K562 (cell line): ENCODE measurements at regions not wholly inside any gene's neighbourhood (a gene's known extent, or its start where the extent isn't known, plus 50 kb on each side); places are given as distances from the start of the nearest gene placed in this dataset.

Experiments used
- ATAC-seq: fragments of 200-7000 bp; cut with Tn5 transposase; 3 replicates; pipeline ENCODE4 v1.9.1; 2020; ENCODE audit warnings: moderate library complexity
- BruUV-seq: library from RNA; stranded (reverse); fragments of 400-500 nt; replicated peaks from 2 replicates; lab custom pipeline; 2021; lab: Mats Ljungman, UMichigan
- CTCF ChIA-PET: fragments of 300-600 bp; formaldehyde crosslinking; extraction: SDS; loops from one replicate; lab custom pipeline; 2021; ENCODE audit warnings: low intra/inter-chr PET ratio; lab: Yijun Ruan, JAX
- POLR2A ChIA-PET: fragments of 300-600, 350-650 bp; sonication (Branson Sonifier 250); formaldehyde crosslinking; extraction: SDS; loops from one replicate; lab custom pipeline; 2021; ENCODE audit warnings: antibody characterized with exemption, inconsistent platforms; lab: Yijun Ruan, JAX
- DNase-seq, 4 experiments: peaks; one replicate each; pipeline versions ENCODE4 v3.0.0 to v3.0.0-alpha.2; 2011 to 2018; ENCODE audit warnings: low spot score in 3 of 4, mixed read lengths in 3 of 4; ENCODE audit errors: extremely low read depth in 1 of 4
- FAIRE-seq: peaks from 2 replicates; lab custom pipeline; 2011; peaks lifted over from hg19 to GRCh38; lab: Jason Lieb, UNC
- H2AFZ ChIP-seq: 2 replicates; pipeline ENCODE4 v1.6.0; 2011; ENCODE audit warnings: low read depth, low read length, control low read depth, inconsistent platforms
- H3K27ac ChIP-seq: fragments of 200-600 bp; 3 replicates; pipeline ENCODE4 v1.8.0; 2011; ENCODE audit warnings: low read depth, mild to moderate bottlenecking, control low read depth, inconsistent platforms, low read length, moderate library complexity, mixed read lengths; ENCODE audit errors: extremely low read depth
- H3K27me3 ChIP-seq, 2 experiments: fragments of 300-600 bp in 1 of 2; 2 replicates in 1 of 2; 3 replicates in 1 of 2; pipeline versions ENCODE4 v1.6.0 to v1.8.0; 2011; ENCODE audit warnings: inconsistent platforms in 2 of 2, low read length in 2 of 2, mild to moderate bottlenecking in 1 of 2, mixed read lengths in 1 of 2, moderate library complexity in 1 of 2; ENCODE audit not compliant: control insufficient read depth in 2 of 2, insufficient read depth in 2 of 2
- H3K36me3 ChIP-seq: fragments of 300-600 bp; 3 replicates; pipeline ENCODE4 v1.8.0; 2011; ENCODE audit warnings: mild to moderate bottlenecking, low read length, inconsistent platforms; ENCODE audit not compliant: control insufficient read depth, insufficient read depth
- H3K4me1 ChIP-seq, 2 experiments: fragments of 200-600 bp in 1 of 2; replicated peaks in 1 of 2; 2 replicates in 1 of 2; 3 replicates in 1 of 2; pipeline versions ENCODE4 v1.5.1 to v1.8.0; 2011; ENCODE audit warnings: inconsistent platforms in 2 of 2, low read length in 2 of 2, mild to moderate bottlenecking in 1 of 2, mixed read lengths in 1 of 2, moderate library complexity in 1 of 2; ENCODE audit not compliant: control insufficient read depth in 2 of 2, insufficient read depth in 2 of 2
- H3K4me2 ChIP-seq: 2 replicates; pipeline ENCODE4 v1.6.1; 2011; ENCODE audit warnings: low read length, control low read depth, inconsistent platforms, mixed read lengths; ENCODE audit not compliant: insufficient read depth
- H3K4me3 ChIP-seq: fragments of 200-600 bp; sonication (generic), shearing (Covaris generic); 2 replicates; pipeline ENCODE4 v1.5.1; 2016; ENCODE audit warnings: control low read depth, inconsistent platforms
- H3K79me2 ChIP-seq: fragments of 200-600 bp; 3 replicates; pipeline ENCODE4 v1.8.0; 2011; ENCODE audit warnings: low read length, inconsistent platforms; ENCODE audit not compliant: control insufficient read depth, insufficient read depth
- H3K9ac ChIP-seq, 2 experiments: 2 replicates each; pipeline versions ENCODE4 v1.6.0 to v1.6.1; 2011; ENCODE audit warnings: low read depth in 2 of 2, low read length in 2 of 2, control low read depth in 1 of 2, inconsistent platforms in 1 of 2, mild to moderate bottlenecking in 1 of 2, mixed read lengths in 1 of 2; ENCODE audit not compliant: insufficient read depth in 1 of 2
- H3K9me1 ChIP-seq: one replicate; pipeline ENCODE4 v1.6.0; 2011; ENCODE audit warnings: inconsistent platforms, mild to moderate bottlenecking, low read length, moderate library complexity; ENCODE audit not compliant: control insufficient read depth, insufficient read depth
- H3K9me3 ChIP-seq: replicated peaks from 2 replicates; pipeline ENCODE4 v1.5.1; 2011; ENCODE audit warnings: low read depth, low read length, inconsistent platforms; ENCODE audit not compliant: control insufficient read depth, insufficient read depth
- H4K20me1 ChIP-seq: replicated peaks from 2 replicates; pipeline ENCODE4 v1.6.1; 2011; ENCODE audit warnings: low read length, inconsistent platforms, mixed read lengths; ENCODE audit not compliant: control insufficient read depth, insufficient read depth
- ELF2 ChIP-seq: fragments of 250-450 bp; sonication (Bioruptor Pico); IDR thresholded peaks from 2 replicates; pipeline ENCODE4 v1.5.0; 2021; ENCODE audit warnings: mild to moderate bottlenecking
- KHSRP ChIP-seq: fragments of 450-650 bp; IDR thresholded peaks from 2 replicates; pipeline ENCODE4 v1.6.1; 2017
- MXI1 ChIP-seq: IDR thresholded peaks from 2 replicates; pipeline ENCODE4 v1.6.1; 2011; ENCODE audit warnings: low read depth, mild to moderate bottlenecking, improper control_type of control experiment, low read length
- PYGO2 ChIP-seq: fragments of 450-650 bp; IDR thresholded peaks from 2 replicates; pipeline ENCODE4 v1.6.1; 2016; ENCODE audit warnings: mild to moderate bottlenecking, missing genetic modification characterization, moderate library complexity, missing compliant biosample characterization
- SAP30 ChIP-seq: fragments of 200-600 bp; sonication (generic); IDR thresholded peaks from 2 replicates; pipeline ENCODE4 v1.6.1; 2012; ENCODE audit warnings: borderline replicate concordance, low read depth, mild to moderate bottlenecking, moderate library complexity, low read length, control low read depth, inconsistent platforms; ENCODE audit not compliant: insufficient read depth, poor library complexity, severe bottlenecking
- SRSF9 ChIP-seq: fragments of 200-400 bp; formaldehyde crosslinking; IDR thresholded peaks from 2 replicates; pipeline ENCODE4 v1.6.1; 2017; ENCODE audit warnings: low read depth, low read length, borderline replicate concordance
- ZNF431 ChIP-seq: sonication (generic); formaldehyde crosslinking; IDR thresholded peaks from 2 replicates; pipeline ENCODE4 v1.8.0; 2022; ENCODE audit warnings: mild to moderate bottlenecking, missing genetic modification reagents
- ZNF444 ChIP-seq: fragments of 250-450 bp; sonication (Bioruptor Pico); IDR thresholded peaks from 2 replicates; pipeline ENCODE4 v1.4.0; 2020; ENCODE audit warnings: mild to moderate bottlenecking, moderate library complexity
- WGBS: fragments of 100-300 bp; shearing (Covaris generic); methylation state at CpG from one replicate; pipeline ENCODE4 v1.1.6; 2016; ENCODE audit warnings: low coverage, mixed read lengths; ENCODE audit not compliant: insufficient coverage; ENCODE audit errors: missing lambda C conversion rate; 5-methylcytosine and 5-hydroxymethylcytosine counted together
- in situ Hi-C: fragments of 300-500 bp; cut with MboI; formaldehyde crosslinking; loops from 4 replicates; pipeline ENCODE4 v1.15.0; 2018; ENCODE audit warnings: inconsistent platforms, mixed read lengths
- intact Hi-C: fragments of 100-400 bp; cut with micrococcal nuclease; formaldehyde crosslinking; loops from 2 replicates; pipeline ENCODE4 v1.14.2; 2022
- TF ChIP-seq, protein P1 (sequence below): fragments of 450-650 bp; formaldehyde crosslinking; IDR thresholded peaks from 2 replicates; pipeline ENCODE4 v1.4.0; 2020; ENCODE audit warnings: mild to moderate bottlenecking
- TF ChIP-seq, protein P2 (sequence below), 3 experiments: fragments of 200-800 bp in 1 of 3; fragments of 250-450 bp in 1 of 3; fragments of 450-650 bp in 1 of 3; sonication (Bioruptor Pico) in 1 of 3; sonication (Bioruptor generic) in 1 of 3; formaldehyde crosslinking in 1 of 3; IDR thresholded peaks; 2 replicates each; pipeline versions ENCODE4 v1.6.1 to v1.8.0; 2016 to 2022; ENCODE audit warnings: mild to moderate bottlenecking in 2 of 3, missing genetic modification characterization in 2 of 3, missing compliant biosample characterization in 1 of 3, moderate library complexity in 1 of 3

GRCh38 chr12:13843841-13844240 lies 137.6 kb downstream of the GRIN2B start (continued):
- TF ChIP-seq ZNF444 (CRISPR knock-in tag): no peak
- TF ChIP-seq, protein P1, sequence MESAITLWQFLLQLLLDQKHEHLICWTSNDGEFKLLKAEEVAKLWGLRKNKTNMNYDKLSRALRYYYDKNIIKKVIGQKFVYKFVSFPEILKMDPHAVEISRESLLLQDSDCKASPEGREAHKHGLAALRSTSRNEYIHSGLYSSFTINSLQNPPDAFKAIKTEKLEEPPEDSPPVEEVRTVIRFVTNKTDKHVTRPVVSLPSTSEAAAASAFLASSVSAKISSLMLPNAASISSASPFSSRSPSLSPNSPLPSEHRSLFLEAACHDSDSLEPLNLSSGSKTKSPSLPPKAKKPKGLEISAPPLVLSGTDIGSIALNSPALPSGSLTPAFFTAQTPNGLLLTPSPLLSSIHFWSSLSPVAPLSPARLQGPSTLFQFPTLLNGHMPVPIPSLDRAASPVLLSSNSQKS (CRISPR knock-in tag): no peak
- no peak for TF ChIP-seq ZNF431 (CRISPR knock-in tag)
- no peak for TF ChIP-seq MXI1
- TF ChIP-seq, all 486 proteins: peak for 0

GRCh38 chr12:13841358-13841757 lies 140.0 kb downstream of the GRIN2B start:
- Histone ChIP-seq H3K9me3 (no peaks in the 10 kb centered on the region), H3K4me3 (no peak overlapping the region), H3K9ac (no peak overlapping the region), H4K20me1 (no peaks in the 10 kb centered on the region), H3K36me3 (no peaks in the 10 kb centered on the region), H2AFZ (no peak overlapping the region), H3K79me2 (no peaks in the 10 kb centered on the region), H3K9me1 (no peaks in the 10 kb centered on the region), H3K27me3 (no peaks in the 10 kb centered on the region), H3K4me1 (no peaks in the 10 kb centered on the region), H3K27ac (no peak overlapping the region), H3K4me2 (no peak overlapping the region)
- POLR2A ChIA-PET: no interaction called here
- intact Hi-C loops: no loop called here
- DNase-seq (no peak), ATAC-seq (no peak), FAIRE-seq (no peak)
- in situ Hi-C loops: no loop called here
- 0% methylated on average over 7 of the region's 7 CpGs for WGBS
- BruUV-seq: no TSS peak
- CTCF ChIA-PET: no interaction called here
- no peak for TF ChIP-seq KHSRP
- TF ChIP-seq PYGO2: no peak
- TF ChIP-seq, protein P2, sequence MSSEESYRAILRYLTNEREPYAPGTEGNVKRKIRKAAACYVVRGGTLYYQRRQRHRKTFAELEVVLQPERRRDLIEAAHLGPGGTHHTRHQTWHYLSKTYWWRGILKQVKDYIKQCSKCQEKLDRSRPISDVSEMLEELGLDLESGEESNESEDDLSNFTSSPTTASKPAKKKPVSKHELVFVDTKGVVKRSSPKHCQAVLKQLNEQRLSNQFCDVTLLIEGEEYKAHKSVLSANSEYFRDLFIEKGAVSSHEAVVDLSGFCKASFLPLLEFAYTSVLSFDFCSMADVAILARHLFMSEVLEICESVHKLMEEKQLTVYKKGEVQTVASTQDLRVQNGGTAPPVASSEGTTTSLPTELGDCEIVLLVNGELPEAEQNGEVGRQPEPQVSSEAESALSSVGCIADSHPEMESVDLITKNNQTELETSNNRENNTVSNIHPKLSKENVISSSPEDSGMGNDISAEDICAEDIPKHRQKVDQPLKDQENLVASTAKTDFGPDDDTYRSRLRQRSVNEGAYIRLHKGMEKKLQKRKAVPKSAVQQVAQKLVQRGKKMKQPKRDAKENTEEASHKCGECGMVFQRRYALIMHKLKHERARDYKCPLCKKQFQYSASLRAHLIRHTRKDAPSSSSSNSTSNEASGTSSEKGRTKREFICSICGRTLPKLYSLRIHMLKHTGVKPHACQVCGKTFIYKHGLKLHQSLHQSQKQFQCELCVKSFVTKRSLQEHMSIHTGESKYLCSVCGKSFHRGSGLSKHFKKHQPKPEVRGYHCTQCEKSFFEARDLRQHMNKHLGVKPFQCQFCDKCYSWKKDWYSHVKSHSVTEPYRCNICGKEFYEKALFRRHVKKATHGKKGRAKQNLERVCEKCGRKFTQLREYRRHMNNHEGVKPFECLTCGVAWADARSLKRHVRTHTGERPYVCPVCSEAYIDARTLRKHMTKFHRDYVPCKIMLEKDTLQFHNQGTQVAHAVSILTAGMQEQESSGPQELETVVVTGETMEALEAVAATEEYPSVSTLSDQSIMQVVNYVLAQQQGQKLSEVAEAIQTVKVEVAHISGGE (CRISPR knock-in tag; IDR thresholded peaks at IDR 0.05): no peak
- no peak for TF ChIP-seq ELF2 (CRISPR knock-in tag)
- no peak for TF ChIP-seq SRSF9
- TF ChIP-seq SAP30: no peak
